HG03095 (cell line): ENCODE measurements at regions not wholly inside any gene's neighbourhood (a gene's known extent, or its start where the extent isn't known, plus 50 kb on each side); places are given as distances from the start of the nearest gene placed in this dataset.
"Not testable (repeated sequence)": the region's sequence is repeated elsewhere in the genome, so short reads cannot be mapped to it uniquely, and the experiment has no call there.

Source experiments
- ATAC-seq: cut with Tn5 transposase; IDR thresholded peaks from one replicate; pipeline ENCODE4 v1.9.1; 2021; ENCODE audit warnings: moderate library complexity; ENCODE audit not compliant: unreplicated experiment

DNA sequence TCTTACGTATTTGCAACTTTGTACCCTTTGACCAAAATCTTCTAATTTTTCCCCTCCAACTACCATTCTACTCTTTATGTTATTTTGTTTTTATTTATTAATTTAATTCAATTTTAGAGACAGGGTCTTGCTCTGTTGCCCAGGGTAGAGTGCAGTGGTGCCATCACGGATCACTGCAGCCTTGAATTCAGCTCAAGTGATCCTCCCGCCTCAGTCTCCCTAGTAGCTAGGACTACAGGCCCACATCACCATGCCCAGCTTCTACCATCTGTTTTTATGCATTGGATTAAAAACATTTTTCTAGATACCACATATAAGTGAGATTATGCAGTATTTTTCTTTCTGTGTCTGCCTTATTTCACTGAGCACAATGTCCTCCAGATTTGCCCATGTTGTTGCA, 2912.5 kb downstream of the RPIA start:
- not testable (repeated sequence) for ATAC-seq

GRCh38 chr2:91604629-91605028, 2913.2 kb downstream of the RPIA start:
- not testable (repeated sequence) for ATAC-seq

DNA sequence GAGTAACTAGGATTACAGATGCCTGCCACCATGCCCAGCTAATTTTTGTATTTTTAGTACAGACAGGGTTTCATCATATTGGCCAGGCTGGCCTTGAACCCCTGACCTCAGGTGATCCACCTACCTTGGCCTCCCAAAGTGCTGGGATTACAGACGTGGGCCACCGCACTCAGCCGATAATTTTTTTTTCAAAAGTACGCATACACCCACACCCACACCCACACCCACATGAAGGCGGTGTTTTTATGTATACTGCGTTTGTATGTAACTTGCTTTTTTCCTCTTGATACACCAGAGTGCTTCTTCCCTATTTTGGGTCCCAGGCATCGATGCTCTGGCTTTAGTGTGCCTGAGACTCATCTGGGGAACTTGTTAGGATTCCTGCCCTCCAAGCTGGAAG, 2932.3 kb downstream of the RPIA start:
- ATAC-seq = not testable (repeated sequence)

DNA sequence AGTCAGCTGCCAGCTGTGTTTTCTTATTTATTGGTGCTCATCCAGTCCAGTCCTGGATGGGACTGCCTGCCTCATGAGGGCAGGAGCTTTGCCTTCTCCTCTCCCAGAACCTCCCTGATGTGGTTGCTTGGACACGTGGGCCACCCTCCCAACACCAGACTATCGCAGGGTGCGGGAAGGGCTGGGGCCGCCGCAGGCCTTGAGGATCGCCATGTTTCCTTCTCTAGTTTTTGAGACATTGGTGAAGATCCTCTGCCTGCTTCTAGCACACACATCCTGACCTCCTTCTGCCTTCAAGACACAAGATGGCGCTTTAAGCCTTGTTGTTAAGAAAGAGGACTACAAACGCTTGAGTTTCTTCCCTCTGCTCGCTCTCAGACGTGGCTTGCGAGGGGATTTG, 2937.0 kb downstream of the RPIA start:
- ATAC-seq = not testable (repeated sequence)

DNA sequence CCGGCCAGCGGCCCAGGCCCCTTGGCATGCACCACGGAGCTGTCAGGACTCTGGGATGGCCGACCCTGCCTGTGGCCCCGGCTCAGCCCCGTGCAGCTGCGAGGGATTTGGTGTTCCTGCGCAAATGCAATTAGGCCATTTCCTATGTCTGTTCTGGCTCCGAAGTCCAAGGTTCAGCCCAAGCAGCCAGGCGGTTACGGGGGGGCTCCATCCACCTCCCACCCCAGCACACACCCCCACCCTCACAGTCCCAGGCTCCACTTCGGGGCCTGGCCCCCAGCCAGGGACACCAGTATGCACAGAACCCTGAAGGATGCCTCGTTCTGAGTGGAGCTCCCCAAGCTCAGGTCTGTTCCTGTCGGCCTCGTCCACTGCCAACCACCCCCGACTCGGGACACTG, 2965.7 kb downstream of the RPIA start:
- not testable (repeated sequence) for ATAC-seq

DNA sequence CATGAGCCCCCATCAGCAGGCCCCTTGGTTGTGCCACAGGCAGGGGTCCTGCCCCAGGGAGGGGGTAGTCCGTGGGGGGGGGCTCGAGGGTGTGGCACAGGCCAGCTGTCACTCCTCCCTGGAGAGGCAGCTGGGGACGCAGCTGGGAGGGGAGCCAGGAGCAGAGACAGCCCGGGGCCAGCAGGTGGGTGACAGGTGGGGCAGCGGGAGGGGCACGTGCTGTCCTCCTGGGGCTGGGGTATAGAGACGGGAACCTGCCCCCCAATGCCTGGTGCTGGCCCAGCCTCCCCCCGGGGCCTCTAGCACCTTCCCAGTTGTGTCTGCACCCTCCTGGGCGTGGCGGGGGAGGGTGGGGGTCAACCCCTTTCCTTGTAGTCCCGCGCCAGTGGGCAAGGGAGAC, 2966.9 kb downstream of the RPIA start:
- not testable (repeated sequence) for ATAC-seq

- ATAC-seq = not testable (repeated sequence)
Measured at GRCh38 chr2:91659189-91659916, 2967.9 kb downstream of the RPIA start.

DNA sequence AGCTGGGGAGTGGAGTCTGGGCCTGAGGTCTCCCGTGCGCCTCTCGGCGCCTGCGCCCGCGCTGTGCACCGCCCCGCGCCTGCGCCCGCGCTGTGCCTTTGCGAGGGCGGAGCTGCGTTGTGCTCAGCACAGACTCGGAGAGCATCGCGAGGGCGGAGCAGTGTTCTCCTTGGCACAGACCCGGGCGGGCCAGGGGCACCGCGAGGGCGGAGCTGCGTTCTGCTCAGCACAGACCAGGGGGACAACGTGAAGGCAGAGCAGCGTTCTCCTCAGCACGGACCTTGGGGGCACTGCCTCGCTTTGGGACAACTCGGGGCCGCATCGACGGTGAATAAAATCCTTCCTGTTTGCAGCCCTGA, 2968.4 kb downstream of the RPIA start:
- peak; percentile 100 for ATAC-seq

DNA sequence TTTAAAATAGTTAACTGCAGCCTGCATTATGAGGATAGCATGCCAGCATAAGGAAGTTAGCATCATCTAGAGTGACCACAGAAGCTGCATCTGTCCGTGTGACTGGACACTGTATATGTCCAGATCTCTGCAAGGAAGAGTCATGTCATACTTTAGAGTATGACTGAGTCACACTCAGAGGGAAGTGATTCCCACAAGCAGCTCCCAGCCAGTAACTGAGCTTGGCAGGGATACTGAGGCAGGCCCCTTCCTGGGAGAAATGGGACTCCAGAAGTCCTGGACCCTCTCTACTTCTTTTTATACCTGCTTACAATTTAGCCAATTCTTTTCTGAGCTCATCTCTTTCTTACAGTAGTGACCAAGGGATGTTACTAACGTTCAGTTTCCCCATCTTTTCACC, 2975.9 kb downstream of the RPIA start:
- ATAC-seq = not testable (repeated sequence)

- ATAC-seq = not testable (repeated sequence)
Measured at GRCh38 chr2:91685541-91685940, 2994.1 kb downstream of the RPIA start.

- ATAC-seq = not testable (repeated sequence)
Measured at GRCh38 chr2:91686046-91686445, 2994.6 kb downstream of the RPIA start.
